ENCODE measurements at regions not wholly inside any gene's neighbourhood (a gene's known extent, or its start where the extent isn't known, plus 50 kb on each side); places are given as distances from the start of the nearest gene placed in this dataset.

DNA sequence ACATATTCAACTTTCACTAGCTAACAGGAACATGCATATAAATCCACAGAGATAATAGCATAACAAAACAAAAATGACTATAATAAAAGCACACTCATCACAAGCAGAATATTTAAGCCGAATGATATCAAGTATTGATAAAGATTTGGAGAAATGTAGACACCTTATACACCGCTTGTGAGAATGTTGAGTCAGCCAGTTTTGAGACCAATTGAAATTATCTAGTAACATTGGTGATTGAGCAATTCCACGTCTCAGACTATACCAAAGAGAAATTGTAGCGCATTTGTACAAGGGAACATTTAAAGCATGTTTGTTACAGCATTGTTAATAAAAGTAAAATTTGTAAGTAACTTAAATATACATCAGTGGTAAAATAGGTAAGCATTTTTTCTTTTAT lies 402.9 kb upstream of the FIGN start:
- TF ChIP-seq, protein P1, sequence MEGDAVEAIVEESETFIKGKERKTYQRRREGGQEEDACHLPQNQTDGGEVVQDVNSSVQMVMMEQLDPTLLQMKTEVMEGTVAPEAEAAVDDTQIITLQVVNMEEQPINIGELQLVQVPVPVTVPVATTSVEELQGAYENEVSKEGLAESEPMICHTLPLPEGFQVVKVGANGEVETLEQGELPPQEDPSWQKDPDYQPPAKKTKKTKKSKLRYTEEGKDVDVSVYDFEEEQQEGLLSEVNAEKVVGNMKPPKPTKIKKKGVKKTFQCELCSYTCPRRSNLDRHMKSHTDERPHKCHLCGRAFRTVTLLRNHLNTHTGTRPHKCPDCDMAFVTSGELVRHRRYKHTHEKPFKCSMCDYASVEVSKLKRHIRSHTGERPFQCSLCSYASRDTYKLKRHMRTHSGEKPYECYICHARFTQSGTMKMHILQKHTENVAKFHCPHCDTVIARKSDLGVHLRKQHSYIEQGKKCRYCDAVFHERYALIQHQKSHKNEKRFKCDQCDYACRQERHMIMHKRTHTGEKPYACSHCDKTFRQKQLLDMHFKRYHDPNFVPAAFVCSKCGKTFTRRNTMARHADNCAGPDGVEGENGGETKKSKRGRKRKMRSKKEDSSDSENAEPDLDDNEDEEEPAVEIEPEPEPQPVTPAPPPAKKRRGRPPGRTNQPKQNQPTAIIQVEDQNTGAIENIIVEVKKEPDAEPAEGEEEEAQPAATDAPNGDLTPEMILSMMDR (IDR thresholded peaks at IDR 0.05), result no peak
- TF ChIP-seq POLR2A (IDR thresholded peaks at IDR 0.05), result no peak

All from testis (tissue), 2 donors.